ENCODE measurements at regions not wholly inside any gene's neighbourhood (a gene's known extent, or its start where the extent isn't known, plus 50 kb on each side); places are given as distances from the start of the nearest gene placed in this dataset.
"Not testable (repeated sequence)": the region's sequence is repeated elsewhere in the genome, so short reads cannot be mapped to it uniquely, and the experiment has no call there.

DNA sequence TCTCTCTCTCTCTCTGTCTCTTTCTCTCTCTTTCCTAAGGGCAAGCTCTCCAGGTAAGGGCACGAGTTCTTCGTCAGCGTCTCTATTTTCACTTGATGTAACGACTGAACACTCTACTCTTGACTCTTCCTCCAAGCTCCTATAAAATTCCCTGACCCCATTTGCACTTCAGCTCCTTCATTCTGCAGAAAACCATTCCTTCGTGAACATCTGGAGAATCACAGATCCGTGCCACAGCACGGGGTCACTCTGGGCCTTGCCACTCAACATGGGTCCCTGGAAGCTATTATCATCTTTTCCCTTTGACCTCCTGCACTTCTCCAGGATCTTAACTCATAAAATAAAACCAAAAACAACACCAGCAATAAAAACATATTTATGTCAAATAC lies 112.0 kb upstream of the LNX1 start:
- no peaks in the 10 kb centered on the region for H3K9me3 ChIP-seq (ENCODE audit: insufficient read depth, low read depth, low read length)
- H3K9ac ChIP-seq (ENCODE audit: low read length): peak overlapping the region; percentile 57
- Mint-ChIP-seq H3K9me3 (ENCODE audit: unreplicated experiment) (peaks cover 4% of the 10 kb centered on the region), H3K4me1 (ENCODE audit: low read depth, unreplicated experiment) (peaks cover 12% of the 10 kb centered on the region), H3K4me3 (ENCODE audit: unreplicated experiment) (no peak overlapping the region), H3K36me3 (ENCODE audit: low read depth, unreplicated experiment) (peaks cover 1% of the 10 kb centered on the region), H3K27me3 (ENCODE audit: low read depth, unreplicated experiment) (peaks cover 7% of the 10 kb centered on the region), H3K27ac (ENCODE audit: unreplicated experiment) (peak overlapping the region; percentile 64)
- H3K27ac ChIP-seq (ENCODE audit: low read depth, low read length): peak overlapping the region; percentile 28
- no peak for FAIRE-seq
- H4K20me1 ChIP-seq (ENCODE audit: insufficient read depth, low read length): no peaks in the 10 kb centered on the region
- H3K4me3 ChIP-seq (ENCODE audit: insufficient read depth, low read depth, low read length): peak overlapping the region; percentile 37
- no peak for DNase-seq (ENCODE audit: low read depth)
- H3K79me2 ChIP-seq (ENCODE audit: insufficient read depth, low read length): no peaks in the 10 kb centered on the region
- H3K27me3 ChIP-seq (ENCODE audit: insufficient read depth, low read length): no peaks in the 10 kb centered on the region
- H2AFZ ChIP-seq (ENCODE audit: low read depth, low read length): peak overlapping the region; percentile 77
- H3K4me2 ChIP-seq (ENCODE audit: low read length): peak overlapping the region; percentile 84
- no peaks in the 10 kb centered on the region for H3K36me3 ChIP-seq (ENCODE audit: insufficient read depth, low read length)
- no peak for TF ChIP-seq EZH2 (IDR thresholded peaks at IDR 0.05; ENCODE audit: insufficient read depth, low read length)
- TF ChIP-seq, protein P1, sequence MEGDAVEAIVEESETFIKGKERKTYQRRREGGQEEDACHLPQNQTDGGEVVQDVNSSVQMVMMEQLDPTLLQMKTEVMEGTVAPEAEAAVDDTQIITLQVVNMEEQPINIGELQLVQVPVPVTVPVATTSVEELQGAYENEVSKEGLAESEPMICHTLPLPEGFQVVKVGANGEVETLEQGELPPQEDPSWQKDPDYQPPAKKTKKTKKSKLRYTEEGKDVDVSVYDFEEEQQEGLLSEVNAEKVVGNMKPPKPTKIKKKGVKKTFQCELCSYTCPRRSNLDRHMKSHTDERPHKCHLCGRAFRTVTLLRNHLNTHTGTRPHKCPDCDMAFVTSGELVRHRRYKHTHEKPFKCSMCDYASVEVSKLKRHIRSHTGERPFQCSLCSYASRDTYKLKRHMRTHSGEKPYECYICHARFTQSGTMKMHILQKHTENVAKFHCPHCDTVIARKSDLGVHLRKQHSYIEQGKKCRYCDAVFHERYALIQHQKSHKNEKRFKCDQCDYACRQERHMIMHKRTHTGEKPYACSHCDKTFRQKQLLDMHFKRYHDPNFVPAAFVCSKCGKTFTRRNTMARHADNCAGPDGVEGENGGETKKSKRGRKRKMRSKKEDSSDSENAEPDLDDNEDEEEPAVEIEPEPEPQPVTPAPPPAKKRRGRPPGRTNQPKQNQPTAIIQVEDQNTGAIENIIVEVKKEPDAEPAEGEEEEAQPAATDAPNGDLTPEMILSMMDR (IDR thresholded peaks at IDR 0.05; ENCODE audit: insufficient read depth, low read depth, low read length): no peak
- H3K4me1 ChIP-seq (ENCODE audit: insufficient read depth, low read length): peaks cover 22% of the 10 kb centered on the region

DNA sequence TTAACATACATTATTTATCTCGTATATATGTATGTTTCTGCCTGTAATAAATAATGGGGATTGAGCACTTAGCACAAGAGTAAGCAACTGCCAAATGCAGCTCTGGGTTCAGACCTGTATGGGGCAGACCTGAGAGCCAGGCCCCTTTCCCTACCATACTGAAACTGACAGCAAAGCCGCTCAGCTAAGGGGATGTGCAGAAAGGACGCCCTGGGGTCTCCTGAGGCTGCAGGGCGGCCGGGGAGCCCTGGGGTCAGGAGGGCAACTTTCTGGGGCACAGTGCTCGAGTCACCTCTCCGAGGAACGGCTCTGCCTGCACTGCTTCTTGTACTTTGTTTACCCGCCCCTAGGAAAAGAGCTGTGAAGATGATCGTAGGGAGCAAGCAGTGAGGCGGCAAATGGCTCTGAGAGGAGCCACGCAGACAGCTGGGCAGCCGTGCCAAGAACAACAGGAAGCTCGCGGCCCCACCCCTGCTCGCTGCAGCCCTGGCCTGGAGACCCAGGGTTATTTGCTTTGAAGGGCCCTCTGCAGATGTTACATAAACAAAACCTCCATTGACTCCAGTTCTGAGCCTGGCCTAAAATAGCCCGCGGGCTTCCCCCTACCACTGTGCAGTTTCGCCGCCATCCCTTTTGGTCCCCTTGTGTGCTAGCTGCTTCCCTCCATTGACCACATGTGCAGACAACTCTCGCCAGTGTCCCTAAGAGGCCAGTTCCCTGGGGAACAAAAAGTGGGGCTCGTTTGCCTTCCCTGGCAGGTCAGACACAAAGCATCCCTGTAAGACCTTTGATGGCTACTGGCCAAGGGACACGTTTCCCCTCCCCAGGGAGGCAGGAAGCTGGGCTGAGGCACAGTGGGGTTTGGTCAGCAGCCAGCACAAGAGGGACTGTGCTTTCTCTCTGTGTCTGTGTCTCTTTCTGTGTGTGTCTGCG lies 111.3 kb upstream of the LNX1 start:
- H3K4me1 Mint-ChIP-seq (ENCODE audit: low read depth, unreplicated experiment): peaks cover 12% of the 10 kb centered on the region
- peak overlapping the region; percentile 37 for H3K4me3 ChIP-seq (ENCODE audit: insufficient read depth, low read depth, low read length)
- FAIRE-seq: no peak

DNA sequence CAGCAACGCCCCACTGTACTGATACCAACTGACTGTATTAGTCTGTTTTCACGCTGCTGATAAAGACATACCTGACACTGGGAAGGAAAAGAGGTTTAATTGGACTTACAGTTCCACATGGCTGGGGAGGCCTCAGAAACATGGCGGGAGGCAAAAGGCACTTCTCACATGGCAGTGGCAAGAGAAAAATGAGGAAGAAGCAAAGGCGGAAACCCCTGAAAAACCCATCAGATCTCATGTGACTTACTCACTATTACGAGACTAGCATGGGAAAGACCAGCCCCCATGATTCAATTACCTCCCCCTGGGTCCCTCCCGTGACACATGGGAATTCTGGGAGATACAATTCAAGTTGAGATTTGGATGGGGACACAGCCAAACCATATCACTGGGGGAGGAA lies 110.0 kb upstream of the LNX1 start:
- not testable (repeated sequence) for H2AFZ ChIP-seq (ENCODE audit: low read depth, low read length); H3K9me3 Mint-ChIP-seq (ENCODE audit: unreplicated experiment); H3K27me3 Mint-ChIP-seq (ENCODE audit: low read depth, unreplicated experiment); FAIRE-seq; H3K36me3 ChIP-seq (ENCODE audit: insufficient read depth, low read length); H3K9ac ChIP-seq (ENCODE audit: low read length); H4K20me1 ChIP-seq (ENCODE audit: insufficient read depth, low read length); H3K9me3 ChIP-seq (ENCODE audit: insufficient read depth, low read depth, low read length); H3K4me2 ChIP-seq (ENCODE audit: low read length); DNase-seq (ENCODE audit: low read depth); H3K27ac Mint-ChIP-seq (ENCODE audit: unreplicated experiment); H3K4me3 Mint-ChIP-seq (ENCODE audit: unreplicated experiment); H3K27ac ChIP-seq (ENCODE audit: low read depth, low read length); H3K27me3 ChIP-seq (ENCODE audit: insufficient read depth, low read length); H3K4me3 ChIP-seq (ENCODE audit: insufficient read depth, low read depth, low read length); H3K36me3 Mint-ChIP-seq (ENCODE audit: low read depth, unreplicated experiment); H3K79me2 ChIP-seq (ENCODE audit: insufficient read depth, low read length)
- H3K4me1 ChIP-seq (ENCODE audit: insufficient read depth, low read length): peaks cover 22% of the 10 kb centered on the region
- peaks cover 12% of the 10 kb centered on the region for H3K4me1 Mint-ChIP-seq (ENCODE audit: low read depth, unreplicated experiment)

More for the DNA sequence above, 111.3 kb upstream of the LNX1 start:
- Histone ChIP-seq H3K36me3 (ENCODE audit: insufficient read depth, low read length) (no peaks in the 10 kb centered on the region), H3K4me2 (ENCODE audit: low read length) (peak overlapping the region; percentile 84), H3K27me3 (ENCODE audit: insufficient read depth, low read length) (no peaks in the 10 kb centered on the region), H3K9ac (ENCODE audit: low read length) (peak overlapping the region; percentile 57), H3K79me2 (ENCODE audit: insufficient read depth, low read length) (no peaks in the 10 kb centered on the region), H3K27ac (ENCODE audit: low read depth, low read length) (peak overlapping the region; percentile 28), H2AFZ (ENCODE audit: low read depth, low read length) (peak overlapping the region; percentile 77), H3K4me1 (ENCODE audit: insufficient read depth, low read length) (peaks cover 22% of the 10 kb centered on the region), H4K20me1 (ENCODE audit: insufficient read depth, low read length) (no peaks in the 10 kb centered on the region), H3K9me3 (ENCODE audit: insufficient read depth, low read depth, low read length) (no peaks in the 10 kb centered on the region)
- peak; percentile 74 for DNase-seq (ENCODE audit: low read depth)
- no peak for TF ChIP-seq EZH2 (IDR thresholded peaks at IDR 0.05; ENCODE audit: insufficient read depth, low read length)
- TF ChIP-seq, protein P1 (IDR thresholded peaks at IDR 0.05; ENCODE audit: insufficient read depth, low read depth, low read length): no peak
- Mint-ChIP-seq H3K36me3 (ENCODE audit: low read depth, unreplicated experiment) (peaks cover 1% of the 10 kb centered on the region), H3K27ac (ENCODE audit: unreplicated experiment) (peak overlapping the region; percentile 64), H3K27me3 (ENCODE audit: low read depth, unreplicated experiment) (peaks cover 7% of the 10 kb centered on the region), H3K4me3 (ENCODE audit: unreplicated experiment) (no peak overlapping the region), H3K9me3 (ENCODE audit: unreplicated experiment) (peaks cover 4% of the 10 kb centered on the region)

DNA sequence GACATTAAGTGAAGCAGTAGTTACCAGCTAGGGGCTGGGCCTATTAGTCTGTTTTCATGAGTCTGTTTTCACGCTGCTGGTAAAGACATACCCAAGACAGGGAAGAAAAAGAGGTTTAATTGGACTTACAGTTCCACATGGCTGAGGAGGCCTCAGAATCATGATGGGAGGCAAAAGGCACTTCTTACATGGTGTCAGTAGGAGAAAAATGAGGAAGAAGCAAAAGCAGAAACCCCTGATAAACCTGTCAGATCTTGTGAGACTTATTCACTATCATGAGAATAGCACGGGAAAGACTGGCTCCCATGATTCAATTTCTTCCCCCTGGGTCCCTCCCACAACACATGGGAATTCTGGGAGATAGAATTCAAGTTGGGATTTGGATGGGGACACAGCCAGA lies 108.0 kb upstream of the LNX1 start:
- H2AFZ ChIP-seq (ENCODE audit: low read depth, low read length); DNase-seq (ENCODE audit: low read depth); H3K79me2 ChIP-seq (ENCODE audit: insufficient read depth, low read length); H3K36me3 ChIP-seq (ENCODE audit: insufficient read depth, low read length); H3K36me3 Mint-ChIP-seq (ENCODE audit: low read depth, unreplicated experiment); H3K4me3 Mint-ChIP-seq (ENCODE audit: unreplicated experiment); H3K9me3 ChIP-seq (ENCODE audit: insufficient read depth, low read depth, low read length); H3K9ac ChIP-seq (ENCODE audit: low read length); H3K4me2 ChIP-seq (ENCODE audit: low read length); H3K27ac ChIP-seq (ENCODE audit: low read depth, low read length); FAIRE-seq; H3K9me3 Mint-ChIP-seq (ENCODE audit: unreplicated experiment); H3K27me3 Mint-ChIP-seq (ENCODE audit: low read depth, unreplicated experiment); H4K20me1 ChIP-seq (ENCODE audit: insufficient read depth, low read length); H3K27ac Mint-ChIP-seq (ENCODE audit: unreplicated experiment); H3K27me3 ChIP-seq (ENCODE audit: insufficient read depth, low read length); H3K4me3 ChIP-seq (ENCODE audit: insufficient read depth, low read depth, low read length): not testable (repeated sequence)
- H3K4me1 ChIP-seq (ENCODE audit: insufficient read depth, low read length): peaks cover 16% of the 10 kb centered on the region
- H3K4me1 Mint-ChIP-seq (ENCODE audit: low read depth, unreplicated experiment): peaks cover 12% of the 10 kb centered on the region
